ENCODE measurements at regions not wholly inside any gene's neighbourhood (a gene's known extent, or its start where the extent isn't known, plus 50 kb on each side); places are given as distances from the start of the nearest gene placed in this dataset.

DNA sequence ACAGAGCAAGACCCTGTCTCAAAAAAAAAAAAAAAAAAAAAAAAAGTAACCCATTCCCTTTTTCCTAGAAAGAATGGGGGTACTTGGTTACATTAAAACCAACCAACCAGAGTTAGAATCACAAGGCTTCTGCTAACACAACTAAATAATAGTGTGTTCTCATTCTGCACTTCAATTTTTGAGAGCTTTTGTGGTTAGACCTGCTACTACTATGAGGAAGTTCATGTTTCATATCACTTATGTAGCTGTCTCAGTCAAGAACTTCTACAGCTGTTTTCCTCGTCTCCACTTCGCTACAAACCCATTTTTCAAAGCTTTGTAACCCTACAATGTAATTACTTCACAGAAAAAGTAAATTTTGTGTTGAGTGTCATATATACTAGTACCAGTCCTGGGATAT, 58.3 kb downstream of the PDHA2 start:
- TF ChIP-seq, protein P1, sequence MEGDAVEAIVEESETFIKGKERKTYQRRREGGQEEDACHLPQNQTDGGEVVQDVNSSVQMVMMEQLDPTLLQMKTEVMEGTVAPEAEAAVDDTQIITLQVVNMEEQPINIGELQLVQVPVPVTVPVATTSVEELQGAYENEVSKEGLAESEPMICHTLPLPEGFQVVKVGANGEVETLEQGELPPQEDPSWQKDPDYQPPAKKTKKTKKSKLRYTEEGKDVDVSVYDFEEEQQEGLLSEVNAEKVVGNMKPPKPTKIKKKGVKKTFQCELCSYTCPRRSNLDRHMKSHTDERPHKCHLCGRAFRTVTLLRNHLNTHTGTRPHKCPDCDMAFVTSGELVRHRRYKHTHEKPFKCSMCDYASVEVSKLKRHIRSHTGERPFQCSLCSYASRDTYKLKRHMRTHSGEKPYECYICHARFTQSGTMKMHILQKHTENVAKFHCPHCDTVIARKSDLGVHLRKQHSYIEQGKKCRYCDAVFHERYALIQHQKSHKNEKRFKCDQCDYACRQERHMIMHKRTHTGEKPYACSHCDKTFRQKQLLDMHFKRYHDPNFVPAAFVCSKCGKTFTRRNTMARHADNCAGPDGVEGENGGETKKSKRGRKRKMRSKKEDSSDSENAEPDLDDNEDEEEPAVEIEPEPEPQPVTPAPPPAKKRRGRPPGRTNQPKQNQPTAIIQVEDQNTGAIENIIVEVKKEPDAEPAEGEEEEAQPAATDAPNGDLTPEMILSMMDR (IDR thresholded peaks at IDR 0.05; ENCODE audit: low read length) = no peak
- no peak for TF ChIP-seq EZH2 (IDR thresholded peaks at IDR 0.05; ENCODE audit: borderline replicate concordance, low read length)
